ENCODE measurements at regions not wholly inside any gene's neighbourhood (a gene's known extent, or its start where the extent isn't known, plus 50 kb on each side); places are given as distances from the start of the nearest gene placed in this dataset.

- DNase-seq (ENCODE audit: low read depth), result no peak
Measured at GRCh38 chr17:36728030-36728991, 126.9 kb downstream of the MRM1 start.

GRCh38 chr17:36730095-36730808 is 128.9 kb downstream of the MRM1 start:
- DNase-seq (ENCODE audit: low read depth), result no peak

- DNase-seq (ENCODE audit: low read depth), result no peak
Measured at GRCh38 chr17:36730857-36731490, 129.6 kb downstream of the MRM1 start.

- no peak for DNase-seq (ENCODE audit: low read depth)
Measured at GRCh38 chr17:36731811-36732210, 130.4 kb downstream of the MRM1 start.

- no peak for DNase-seq (ENCODE audit: low read depth)
Measured at GRCh38 chr17:36732351-36732750, 131.0 kb downstream of the MRM1 start.

- DNase-seq (ENCODE audit: low read depth), result no peak
Measured at GRCh38 chr17:36736201-36737156, 135.1 kb downstream of the MRM1 start.

- DNase-seq (ENCODE audit: low read depth), result no peak
Measured at GRCh38 chr17:36739208-36739607, 137.8 kb downstream of the MRM1 start.

GRCh38 chr17:36740157-36740556 is 138.8 kb downstream of the MRM1 start:
- no peak for DNase-seq (ENCODE audit: low read depth)

GRCh38 chr17:36741019-36741902 is 139.9 kb downstream of the MRM1 start:
- DNase-seq (ENCODE audit: low read depth), result no peak

- no peak for DNase-seq (ENCODE audit: low read depth)
Measured at GRCh38 chr17:36742267-36743000, 141.1 kb downstream of the MRM1 start.

GRCh38 chr17:36743130-36743529 is 141.7 kb downstream of the MRM1 start:
- DNase-seq (ENCODE audit: low read depth), result no peak

GRCh38 chr17:36746381-36747053 is 145.1 kb downstream of the MRM1 start:
- DNase-seq (ENCODE audit: low read depth), result no peak

- DNase-seq (ENCODE audit: low read depth), result no peak
Measured at GRCh38 chr17:36747861-36748260, 146.5 kb downstream of the MRM1 start.

- no peak for DNase-seq (ENCODE audit: low read depth)
Measured at GRCh38 chr17:36748272-36748671, 146.9 kb downstream of the MRM1 start.

- DNase-seq (ENCODE audit: low read depth), result no peak
Measured at GRCh38 chr17:36749493-36749892, 148.1 kb downstream of the MRM1 start.

- no peak for DNase-seq (ENCODE audit: low read depth)
Measured at GRCh38 chr17:36750316-36750885, 149.0 kb downstream of the MRM1 start.

GRCh38 chr17:36752096-36752888 is 150.9 kb downstream of the MRM1 start:
- no peak for DNase-seq (ENCODE audit: low read depth)

GRCh38 chr17:36755586-36755985 is 154.2 kb downstream of the MRM1 start:
- DNase-seq (ENCODE audit: low read depth), result no peak

Measured in non-pigmented ciliary epithelial cell (primary cell).